ENCODE measurements at regions not wholly inside any gene's neighbourhood (a gene's known extent, or its start where the extent isn't known, plus 50 kb on each side); places are given as distances from the start of the nearest gene placed in this dataset.

DNA sequence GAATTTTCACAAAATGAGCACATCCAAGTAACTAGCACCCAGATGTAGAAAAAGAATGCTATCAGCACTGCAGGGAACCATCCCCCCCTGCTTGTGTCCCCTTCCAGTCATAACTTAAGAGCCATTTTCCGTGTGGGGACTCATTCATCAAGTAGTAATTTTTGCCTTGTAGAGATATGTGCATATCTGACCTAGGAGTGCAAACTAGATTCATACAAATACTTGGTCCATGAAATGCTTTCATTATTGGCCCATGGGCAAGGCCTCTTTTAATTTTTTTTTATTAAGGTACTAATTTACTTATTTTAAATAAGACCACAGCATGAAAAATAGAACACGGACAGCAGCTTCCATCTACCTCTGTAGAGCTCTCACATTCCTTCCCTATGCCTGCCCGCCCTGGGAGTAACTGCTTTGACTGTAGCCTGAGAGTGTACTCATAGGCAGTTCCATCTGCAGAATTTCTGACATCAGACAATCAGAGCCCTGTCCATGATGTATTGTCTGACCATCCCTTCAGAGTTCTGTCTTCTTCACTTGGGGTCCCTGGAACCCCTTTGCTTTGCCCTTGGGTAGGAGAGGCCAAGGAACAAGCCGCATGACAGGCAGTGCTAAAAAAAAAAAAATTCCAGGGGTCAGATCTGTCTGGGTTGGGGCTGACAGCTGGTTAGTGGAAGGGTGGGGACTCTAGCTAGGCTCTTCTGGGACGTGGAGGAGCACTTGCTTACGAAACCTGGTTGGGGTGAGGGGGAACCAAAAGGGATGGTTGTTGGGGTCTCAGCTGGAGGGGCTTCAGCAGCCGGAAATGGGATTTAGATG lies 131.7 kb downstream of the C12orf75 start:
- Mint-ChIP-seq H3K27ac (no peak overlapping the region), H3K36me3 (no peaks in the 10 kb centered on the region), H3K9me3 (peaks cover 0 to 10% (median 0%) of the 10 kb centered on the region in 9 donors), H3K27me3 (peaks cover 0 to 15% (median 9%) of the 10 kb centered on the region in 5 donors), H3K4me3 (no peak overlapping the region), H3K4me1 (no peaks in the 10 kb centered on the region)
- no peak for DNase-seq
- no peak for ATAC-seq
- POLR2A ChIA-PET: no interaction called here

DNA sequence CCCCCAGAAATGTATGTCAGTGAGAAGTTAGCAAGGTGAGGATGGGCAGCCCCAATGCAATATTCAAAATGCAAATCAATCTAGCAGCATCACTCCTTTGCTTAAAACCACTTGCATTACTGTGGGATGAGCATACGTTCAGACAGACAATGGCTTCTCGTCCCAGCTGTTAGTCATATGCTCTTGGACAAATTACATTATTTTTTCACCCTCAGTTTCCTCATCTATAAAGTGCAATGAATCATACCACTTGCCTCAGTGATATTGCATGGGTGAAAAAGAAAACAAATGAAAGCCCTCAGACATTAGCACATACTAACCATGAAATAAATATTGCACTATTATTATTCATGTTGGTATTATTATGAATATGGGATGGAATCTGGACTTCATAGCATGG lies 132.3 kb downstream of the C12orf75 start:
- Mint-ChIP-seq H3K4me1 (no peaks in the 10 kb centered on the region), H3K36me3 (no peaks in the 10 kb centered on the region), H3K27me3 (peaks cover 3 to 15% (median 8%) of the 10 kb centered on the region in 5 donors), H3K27ac (no peak overlapping the region), H3K4me3 (no peak overlapping the region), H3K9me3 (peaks cover 0 to 10% (median 0%) of the 10 kb centered on the region in 9 donors)
- DNase-seq: no peak
- no peak for ATAC-seq
- POLR2A ChIA-PET: no interaction called here

DNA sequence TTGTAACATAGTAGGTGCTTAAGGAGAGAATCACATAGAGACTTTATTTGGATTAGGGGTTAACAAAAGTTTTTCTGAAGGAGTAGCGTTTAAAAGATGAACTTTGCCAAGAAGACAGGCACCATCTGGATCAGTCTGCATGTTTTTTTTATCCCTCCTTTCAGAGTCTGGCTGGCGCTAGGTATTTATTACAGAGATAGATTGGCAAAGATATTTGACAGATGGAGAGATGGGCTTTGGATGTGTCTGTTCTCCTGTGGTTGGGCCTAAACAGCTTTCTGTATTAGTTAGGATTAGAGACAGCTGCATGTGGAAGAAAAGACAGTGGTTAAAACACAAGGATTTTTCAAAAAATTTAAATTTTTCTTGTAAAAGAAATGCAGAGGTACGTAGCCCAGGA lies 133.9 kb downstream of the C12orf75 start:
- Mint-ChIP-seq H3K4me3 (no peak overlapping the region), H3K9me3 (no peaks in the 10 kb centered on the region), H3K4me1 (no peaks in the 10 kb centered on the region), H3K27me3 (peaks cover 10 to 20% (median 11%) of the 10 kb centered on the region in 5 donors), H3K27ac (no peak overlapping the region), H3K36me3 (no peaks in the 10 kb centered on the region)
- POLR2A ChIA-PET: no interaction called here
- DNase-seq (no peak), ATAC-seq (no peak)

DNA sequence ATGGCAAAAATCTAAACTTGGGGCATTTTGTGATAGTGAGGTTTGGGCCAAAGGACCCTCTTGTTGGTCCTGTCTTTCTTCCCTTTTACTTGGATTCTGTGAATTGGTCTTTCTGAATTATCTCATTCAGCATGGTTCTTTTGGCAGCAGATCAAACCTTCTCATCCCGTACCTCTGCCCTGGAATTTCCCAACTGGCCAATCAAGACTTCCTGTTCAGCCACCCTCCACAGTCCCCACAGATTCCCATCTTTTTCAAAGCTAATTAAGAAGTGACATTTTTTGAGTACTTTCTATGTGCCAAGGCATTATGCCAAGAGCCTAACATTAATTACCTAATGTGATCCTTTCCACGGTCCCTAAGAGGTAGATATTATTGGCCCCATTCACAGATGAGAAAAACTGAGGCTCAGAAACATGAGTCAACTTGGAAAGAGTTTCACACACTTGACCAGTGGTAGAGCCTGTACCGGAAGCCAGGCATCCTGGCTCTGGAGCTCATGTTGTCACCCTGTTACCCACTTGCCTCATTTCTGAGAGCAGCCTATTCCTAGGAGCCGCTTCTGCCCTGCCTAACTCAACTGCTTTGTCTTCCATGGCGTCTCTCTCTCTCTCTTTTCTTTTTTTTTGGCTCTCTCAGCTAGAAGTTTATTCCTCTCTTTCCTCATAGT lies 135.9 kb downstream of the C12orf75 start:
- Mint-ChIP-seq H3K36me3 (no peaks in the 10 kb centered on the region), H3K4me3 (no peak overlapping the region)
- no peak for ATAC-seq

DNA sequence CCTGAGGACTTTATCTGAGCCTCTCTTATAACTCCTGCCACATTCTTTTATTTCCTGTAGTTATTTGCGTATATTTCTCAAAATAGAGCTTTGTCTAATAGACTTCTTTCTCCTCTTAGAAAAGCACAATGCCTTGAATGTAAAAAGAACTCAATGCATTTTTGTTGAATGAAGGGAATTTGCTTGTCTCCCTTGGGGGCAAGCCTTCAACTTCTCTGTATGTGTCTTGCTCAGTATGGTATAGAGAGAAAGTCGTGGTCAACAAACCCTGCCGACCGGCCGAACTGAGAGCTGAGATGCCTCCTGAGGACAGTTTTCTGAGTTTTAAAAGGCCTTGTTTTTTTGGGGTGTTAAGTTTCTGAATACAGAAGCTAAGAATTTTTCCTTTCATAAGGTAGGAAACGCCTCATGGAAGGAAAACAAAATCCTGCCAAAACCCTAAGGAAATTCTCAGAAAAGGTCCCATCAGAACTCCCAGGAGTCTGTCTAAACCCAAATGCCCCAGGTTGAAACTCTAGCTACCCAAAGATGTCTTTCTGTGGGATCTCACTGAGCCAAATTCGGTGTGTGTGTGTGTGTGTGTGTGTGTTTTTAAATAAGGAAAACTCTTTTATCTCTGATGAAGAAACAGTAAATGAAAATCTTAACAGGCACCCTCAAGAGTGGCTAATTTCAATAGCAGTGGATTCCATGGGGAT lies 136.6 kb downstream of the C12orf75 start:
- POLR2A ChIA-PET: no interaction called here
- Mint-ChIP-seq H3K9me3 (no peaks in the 10 kb centered on the region), H3K4me1 (no peaks in the 10 kb centered on the region), H3K4me3 (no peak overlapping the region), H3K27me3 (peaks cover 10 to 14% (median 11%) of the 10 kb centered on the region in 5 donors), H3K27ac (peak overlapping the region in 1 of 10 donors; percentile 37), H3K36me3 (no peaks in the 10 kb centered on the region)
- no peak for ATAC-seq
- DNase-seq: no peak

More for the DNA sequence above, 135.9 kb downstream of the C12orf75 start:
- Mint-ChIP-seq H3K4me1 (no peaks in the 10 kb centered on the region), H3K27ac (peak overlapping the region in 1 of 10 donors; percentile 37), H3K27me3 (peaks cover 10 to 14% (median 11%) of the 10 kb centered on the region in 5 donors), H3K9me3 (no peaks in the 10 kb centered on the region)
- POLR2A ChIA-PET: no interaction called here
- no peak for DNase-seq

DNA sequence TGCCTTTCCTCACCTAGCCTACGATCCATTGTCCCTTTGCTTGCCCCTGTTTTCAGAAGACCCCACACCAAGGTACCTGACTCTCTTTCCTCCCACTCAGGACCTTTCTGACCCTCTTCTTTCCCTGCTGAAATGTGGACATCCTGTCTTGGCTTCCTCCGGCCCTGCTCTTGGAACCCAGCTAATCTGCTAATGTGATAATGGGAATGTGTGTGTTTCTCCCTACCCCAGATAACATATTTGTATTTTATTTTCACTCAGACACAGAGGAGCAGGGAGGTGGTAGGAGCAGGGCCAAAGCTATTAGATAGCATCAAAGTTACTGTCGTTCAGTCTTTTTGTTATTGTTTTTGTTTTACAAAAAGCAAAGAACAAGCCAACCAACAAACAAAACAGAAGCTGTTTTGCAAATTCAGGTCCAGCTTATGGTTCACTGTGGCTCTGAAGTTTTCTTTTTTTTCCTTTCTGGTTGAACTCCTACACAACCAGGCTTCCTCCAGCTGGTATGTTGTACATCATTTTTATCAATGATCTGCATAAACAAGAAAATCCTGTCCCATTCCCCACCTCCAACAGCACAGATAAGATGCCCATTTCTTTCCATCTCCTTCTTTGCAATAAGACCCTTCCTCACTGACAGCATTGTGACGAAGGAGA lies 137.3 kb downstream of the C12orf75 start:
- POLR2A ChIA-PET: no interaction called here
- Mint-ChIP-seq H3K36me3 (no peaks in the 10 kb centered on the region), H3K4me1 (no peaks in the 10 kb centered on the region), H3K9me3 (no peaks in the 10 kb centered on the region), H3K27me3 (peaks cover 10 to 14% (median 11%) of the 10 kb centered on the region in 5 donors), H3K27ac (no peak overlapping the region), H3K4me3 (no peak overlapping the region)
- DNase-seq (no peak), ATAC-seq (no peak)

DNA sequence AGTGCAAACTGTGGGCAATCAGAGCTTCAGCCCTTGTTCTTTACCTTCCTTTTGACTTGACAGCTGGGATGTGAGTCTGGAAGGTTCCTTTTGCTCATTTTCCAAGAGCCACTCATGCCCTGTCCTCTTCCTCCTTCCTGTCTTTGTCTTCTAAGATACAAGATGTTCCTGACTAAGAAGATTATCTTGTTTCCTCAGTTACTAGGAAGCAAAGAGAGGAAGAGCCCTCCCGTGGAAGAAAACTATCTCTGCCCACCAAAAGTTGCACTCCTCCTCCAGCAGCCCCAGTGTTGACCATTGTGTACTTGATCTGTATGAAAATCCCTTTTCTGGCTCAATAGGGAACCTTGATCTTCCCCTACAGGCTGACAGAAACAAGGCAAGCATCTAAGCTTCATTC lies 138.0 kb downstream of the C12orf75 start:
- no peak overlapping the region for H3K27ac Mint-ChIP-seq
- peaks cover 10 to 14% (median 11%) of the 10 kb centered on the region in 5 donors for H3K27me3 Mint-ChIP-seq
- no peaks in the 10 kb centered on the region for H3K4me1 Mint-ChIP-seq
- H3K9me3 Mint-ChIP-seq: no peaks in the 10 kb centered on the region
- ATAC-seq (no peak), DNase-seq (no peak)
- H3K36me3 Mint-ChIP-seq: no peaks in the 10 kb centered on the region
- POLR2A ChIA-PET: no interaction called here
- H3K4me3 Mint-ChIP-seq: no peak overlapping the region

DNA sequence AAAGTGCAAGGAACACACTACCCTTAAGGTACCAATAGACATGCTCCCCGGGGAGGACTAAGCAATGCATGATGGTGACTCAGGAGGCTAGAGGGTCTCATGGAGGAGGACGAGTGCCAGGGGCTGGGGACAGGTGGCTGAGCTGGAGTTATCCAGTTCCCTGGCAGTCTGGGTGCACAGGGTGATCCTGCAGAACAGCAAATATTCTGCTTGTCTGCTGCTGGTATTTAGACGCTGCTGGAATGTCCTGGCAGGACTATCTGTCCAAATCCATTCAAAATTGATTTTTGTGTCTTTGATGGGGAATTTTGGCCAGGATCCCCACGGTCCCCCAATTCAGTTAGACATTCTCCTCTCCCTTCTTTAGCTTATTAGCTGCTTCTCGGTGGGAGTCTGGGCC lies 138.7 kb downstream of the C12orf75 start:
- Mint-ChIP-seq H3K36me3 (no peaks in the 10 kb centered on the region), H3K27me3 (peaks cover 13 to 17% (median 17%) of the 10 kb centered on the region in 5 donors)

DNA sequence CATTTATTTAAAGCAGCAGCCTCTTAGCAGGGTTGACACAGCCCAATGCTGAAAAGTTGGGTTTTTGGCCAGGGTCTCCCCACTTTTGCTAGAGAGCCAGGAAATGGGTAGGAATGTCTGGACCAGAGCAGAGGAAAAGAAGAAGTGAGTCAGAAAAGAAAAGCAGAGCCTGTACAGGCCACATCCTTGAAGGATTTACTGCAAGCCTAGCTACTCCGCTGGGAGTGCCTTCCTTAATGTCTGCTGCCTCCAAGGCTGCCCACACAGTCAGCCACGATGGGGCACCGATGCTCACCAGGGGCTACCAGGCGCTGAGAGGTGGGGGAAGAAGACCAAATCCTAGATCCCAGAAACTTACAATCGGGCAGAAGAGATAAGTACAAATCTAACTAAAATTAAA lies 139.2 kb downstream of the C12orf75 start:
- POLR2A ChIA-PET: no interaction called here

More for the DNA sequence above, 138.7 kb downstream of the C12orf75 start:
- no peak overlapping the region for H3K27ac Mint-ChIP-seq
- POLR2A ChIA-PET: no interaction called here
- no peaks in the 10 kb centered on the region for H3K9me3 Mint-ChIP-seq
- H3K4me3 Mint-ChIP-seq: no peak overlapping the region
- DNase-seq: no peak
- no peaks in the 10 kb centered on the region for H3K4me1 Mint-ChIP-seq
- no peak for ATAC-seq

DNA sequence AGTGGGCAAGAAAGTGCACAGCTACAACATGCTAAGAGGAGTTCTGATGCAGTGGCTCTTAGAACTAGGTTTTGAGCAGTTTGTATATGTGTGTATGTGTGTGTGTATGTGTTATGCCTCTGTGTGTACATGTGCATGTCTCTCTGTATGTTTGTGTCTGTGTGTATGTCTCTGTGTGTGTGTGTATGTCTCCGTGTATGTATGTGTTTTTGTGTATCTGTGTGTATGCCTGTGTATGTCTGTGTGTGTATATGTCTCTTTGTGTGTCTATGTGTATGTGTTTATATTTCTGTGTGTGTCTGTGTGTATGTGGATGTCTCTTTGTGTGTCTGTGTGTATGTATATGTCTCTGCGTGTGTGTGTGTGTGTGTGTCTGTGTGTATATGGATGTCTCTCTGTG lies 139.6 kb downstream of the C12orf75 start:
- H3K4me3 Mint-ChIP-seq: no peak overlapping the region
- H3K4me1 Mint-ChIP-seq: no peaks in the 10 kb centered on the region
- no peaks in the 10 kb centered on the region for H3K9me3 Mint-ChIP-seq
- peaks cover 15 to 23% (median 22%) of the 10 kb centered on the region in 5 donors for H3K27me3 Mint-ChIP-seq
- no peaks in the 10 kb centered on the region for H3K36me3 Mint-ChIP-seq
- POLR2A ChIA-PET: no interaction called here
- DNase-seq (no peak), ATAC-seq (no peak)
- H3K27ac Mint-ChIP-seq: no peak overlapping the region

More for the DNA sequence above, 139.2 kb downstream of the C12orf75 start:
- DNase-seq (no peak), ATAC-seq (no peak)
- no peak overlapping the region for H3K27ac Mint-ChIP-seq
- no peaks in the 10 kb centered on the region for H3K4me1 Mint-ChIP-seq
- peaks cover 15 to 22% (median 22%) of the 10 kb centered on the region in 5 donors for H3K27me3 Mint-ChIP-seq
- no peaks in the 10 kb centered on the region for H3K36me3 Mint-ChIP-seq
- no peaks in the 10 kb centered on the region for H3K9me3 Mint-ChIP-seq
- no peak overlapping the region for H3K4me3 Mint-ChIP-seq

DNA sequence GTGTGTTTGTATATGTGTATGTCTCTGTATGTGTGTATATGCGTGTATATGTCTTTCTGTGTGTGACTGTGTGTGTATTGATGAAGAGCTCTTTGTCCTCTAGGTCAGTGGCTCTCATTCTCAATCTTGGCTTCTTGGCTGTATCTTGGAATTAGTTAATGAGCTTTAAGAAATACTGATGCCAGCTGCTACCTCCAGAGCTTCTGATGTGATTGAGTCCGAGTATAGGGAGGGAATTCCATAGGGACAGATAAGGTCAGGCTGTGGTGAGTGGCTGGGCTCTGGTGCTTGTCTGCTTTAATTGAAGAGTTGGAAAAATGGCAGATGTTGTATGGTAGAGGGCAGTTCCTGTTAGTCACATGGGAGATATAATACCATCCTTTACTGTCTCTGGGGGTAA lies 140.1 kb downstream of the C12orf75 start:
- Mint-ChIP-seq H3K9me3 (no peaks in the 10 kb centered on the region), H3K4me3 (no peak overlapping the region), H3K4me1 (no peaks in the 10 kb centered on the region), H3K27me3 (peaks cover 15 to 23% (median 22%) of the 10 kb centered on the region in 5 donors), H3K36me3 (no peaks in the 10 kb centered on the region), H3K27ac (no peak overlapping the region)
- POLR2A ChIA-PET: no interaction called here
- DNase-seq: no peak
- ATAC-seq: no peak

DNA sequence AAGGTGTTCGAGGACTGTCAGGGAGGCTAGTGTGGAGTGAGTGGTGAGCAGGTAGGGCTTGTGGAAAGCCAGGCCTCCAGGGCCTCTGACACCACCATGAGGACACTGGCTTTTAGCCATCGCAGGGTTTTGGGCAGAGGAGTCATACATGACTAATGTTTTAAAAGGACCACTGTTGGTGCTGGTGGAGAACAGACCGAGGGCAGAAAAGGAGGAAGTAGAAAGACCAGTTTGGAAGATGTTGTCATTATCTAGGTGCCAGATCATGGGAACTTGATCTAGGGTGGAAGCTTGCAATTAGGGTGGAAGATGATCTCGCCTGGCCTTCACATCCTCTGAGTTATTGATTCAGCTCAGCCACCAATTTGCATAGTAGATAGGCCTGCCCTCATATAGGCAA lies 144.2 kb downstream of the C12orf75 start:
- peaks cover 0 to 1% (median 0%) of the 10 kb centered on the region in 9 donors for H3K9me3 Mint-ChIP-seq
- H3K4me1 Mint-ChIP-seq: no peaks in the 10 kb centered on the region
- H3K36me3 Mint-ChIP-seq: no peaks in the 10 kb centered on the region
- POLR2A ChIA-PET: no interaction called here
- DNase-seq (no peak), ATAC-seq (no peak)
- H3K27ac Mint-ChIP-seq: no peak overlapping the region
- H3K4me3 Mint-ChIP-seq: no peak overlapping the region
- H3K27me3 Mint-ChIP-seq: peaks cover 5 to 27% (median 14%) of the 10 kb centered on the region in 5 donors

DNA sequence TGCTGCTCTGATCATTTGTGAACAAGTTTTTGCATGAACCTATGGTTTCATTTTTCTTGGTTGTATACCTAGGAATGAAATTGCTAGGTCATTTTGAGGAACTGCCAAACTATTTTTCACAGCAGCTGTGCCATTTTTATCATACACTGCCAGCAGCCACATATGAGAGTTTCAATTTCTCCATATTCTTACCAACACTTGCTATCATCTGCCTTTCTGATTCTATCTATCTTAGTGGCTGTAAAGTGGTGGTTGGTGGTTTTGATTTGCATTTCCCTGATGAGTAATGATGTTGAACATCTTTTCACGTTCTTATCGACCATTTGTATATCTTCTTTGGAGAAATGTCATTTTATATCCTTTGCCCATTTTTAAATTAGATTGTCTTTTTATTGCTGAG lies 146.1 kb downstream of the C12orf75 start:
- no peak overlapping the region for H3K27ac Mint-ChIP-seq

More for the DNA sequence above, 146.1 kb downstream of the C12orf75 start:
- Mint-ChIP-seq H3K4me1 (no peaks in the 10 kb centered on the region), H3K36me3 (no peaks in the 10 kb centered on the region), H3K27me3 (peaks cover 5 to 27% (median 14%) of the 10 kb centered on the region in 5 donors), H3K9me3 (peaks cover 0 to 1% (median 0%) of the 10 kb centered on the region in 9 donors), H3K4me3 (no peak overlapping the region)
- DNase-seq (no peak), ATAC-seq (no peak)
- POLR2A ChIA-PET: no interaction called here
